Naive thymus-derived CD4-positive, alpha-beta T cell (primary cell): ENCODE measurements at regions not wholly inside any gene's neighbourhood (a gene's known extent, or its start where the extent isn't known, plus 50 kb on each side); places are given as distances from the start of the nearest gene placed in this dataset.

Experiments used
- ATAC-seq: fragments of 150-1000 bp; cut with Tn5 transposase; 2 replicates; pipeline ENCODE4 v1.10.0; 2021; ENCODE audit warnings: mild to moderate bottlenecking, moderate library complexity
- CTCF ChIA-PET: fragments of 350-600 bp; sonication (Branson Sonifier 250); formaldehyde crosslinking; loops from one replicate; lab custom pipeline; 2021; ENCODE audit warnings: antibody characterized with exemption; lab: Charles Lee
- POLR2A ChIA-PET: fragments of 350-600 bp; sonication (Branson Sonifier 250); formaldehyde crosslinking; loops from one replicate; lab custom pipeline; 2021; ENCODE audit warnings: antibody characterized with exemption, inconsistent platforms; lab: Charles Lee
- DNase-seq, 9 donors: peaks; one replicate each; pipeline versions ENCODE4 v3.0.0 to v3.0.0-alpha.2; 2020 to 2022; ENCODE audit warnings: mixed read lengths in 1 of 9
- H3K27ac ChIP-seq: one replicate; pipeline ENCODE4 v1.7.0; 2013; ENCODE audit warnings: mild to moderate bottlenecking, low read depth, low read length, moderate library complexity
- H3K27me3 ChIP-seq, 2 donors: one replicate each; pipeline ENCODE4 v1.7.0; 2013; ENCODE audit warnings: low read length in 2 of 2, mild to moderate bottlenecking in 2 of 2, moderate library complexity in 2 of 2; ENCODE audit not compliant: control insufficient read depth in 2 of 2, insufficient read depth in 2 of 2
- H3K36me3 ChIP-seq, 3 experiments: 1 replicate in 2 of 3; 2 replicates in 1 of 3; pipeline ENCODE4 v1.7.0; 2013; ENCODE audit warnings: low read length in 3 of 3, mild to moderate bottlenecking in 3 of 3, moderate library complexity in 1 of 3; ENCODE audit not compliant: insufficient read depth in 3 of 3, control insufficient read depth in 2 of 3
- H3K4me1 ChIP-seq, 2 donors: one replicate each; pipeline ENCODE4 v1.7.0; 2013; ENCODE audit warnings: low read length in 2 of 2, mild to moderate bottlenecking in 2 of 2, moderate library complexity in 1 of 2; ENCODE audit not compliant: control insufficient read depth in 2 of 2, insufficient read depth in 2 of 2
- H3K4me3 ChIP-seq: 2 replicates; pipeline ENCODE4 v1.7.0; 2013; ENCODE audit warnings: mild to moderate bottlenecking, low read length
- H3K9me3 ChIP-seq, 3 experiments: 1 replicate in 2 of 3; 2 replicates in 1 of 3; pipeline ENCODE4 v1.7.0; 2013; ENCODE audit warnings: low read length in 3 of 3; ENCODE audit not compliant: control insufficient read depth in 2 of 3
- H3K27ac Mint-ChIP-seq, 9 donors: one replicate each; pipeline ENCODE4 v1.8.0; 2020 to 2022; ENCODE audit warnings: mixed read lengths in 9 of 9, mild to moderate bottlenecking in 8 of 9, moderate library complexity in 5 of 9, inconsistent platforms in 2 of 9
- H3K27me3 Mint-ChIP-seq, 5 donors: one replicate each; pipeline ENCODE4 v1.8.0; 2021 to 2022; ENCODE audit warnings: mixed read lengths in 5 of 5, mild to moderate bottlenecking in 1 of 5
- H3K36me3 Mint-ChIP-seq, 5 donors: one replicate each; pipeline ENCODE4 v1.8.0; 2020 to 2022; ENCODE audit warnings: mixed read lengths in 5 of 5, mild to moderate bottlenecking in 3 of 5, inconsistent platforms in 1 of 5
- H3K4me1 Mint-ChIP-seq, 7 donors: one replicate each; pipeline ENCODE4 v1.8.0; 2020 to 2022; ENCODE audit warnings: mixed read lengths in 7 of 7, mild to moderate bottlenecking in 3 of 7, inconsistent platforms in 1 of 7
- H3K4me3 Mint-ChIP-seq, 10 donors: one replicate each; pipeline ENCODE4 v1.8.0; 2020 to 2022; ENCODE audit warnings: mild to moderate bottlenecking in 10 of 10, mixed read lengths in 10 of 10, moderate library complexity in 6 of 10, inconsistent platforms in 2 of 10
- H3K9me3 Mint-ChIP-seq, 11 donors: one replicate each; pipeline ENCODE4 v1.8.0; 2020 to 2022; ENCODE audit warnings: mixed read lengths in 11 of 11, mild to moderate bottlenecking in 4 of 11, inconsistent platforms in 1 of 11, moderate library complexity in 1 of 11
- intact Hi-C, 2 donors: fragments of 100-400 bp; cut with micrococcal nuclease; formaldehyde crosslinking; loops; one replicate each; pipeline ENCODE4 v1.15.1; 2023

GRCh38 chr4:175891851-175892250 is 79.8 kb upstream of the GPM6A start:
- Mint-ChIP-seq H3K9me3 (no peaks in the 10 kb centered on the region), H3K4me3 (no peak overlapping the region), H3K27ac (no peak overlapping the region), H3K36me3 (no peaks in the 10 kb centered on the region), H3K4me1 (no peaks in the 10 kb centered on the region), H3K27me3 (no peaks in the 10 kb centered on the region)
- no peaks in the 10 kb centered on the region for H3K36me3 ChIP-seq
- H3K27ac ChIP-seq = no peak overlapping the region
- CTCF ChIA-PET = no interaction called here
- POLR2A ChIA-PET = no interaction called here
- ATAC-seq = no peak
- H3K9me3 ChIP-seq = no peaks in the 10 kb centered on the region
- H3K4me1 ChIP-seq = no peaks in the 10 kb centered on the region
- H3K27me3 ChIP-seq = no peaks in the 10 kb centered on the region
- intact Hi-C loops = no loop called here
- DNase-seq = no peak
- no peak overlapping the region for H3K4me3 ChIP-seq

GRCh38 chr4:175905925-175906324 is 93.9 kb upstream of the GPM6A start:
- CTCF ChIA-PET = no interaction called here

GRCh38 chr4:175906384-175906783 is 94.3 kb upstream of the GPM6A start:
- no peak overlapping the region for H3K27ac ChIP-seq
- no peaks in the 10 kb centered on the region for H3K27me3 ChIP-seq
- no peaks in the 10 kb centered on the region for H3K4me1 ChIP-seq
- no peaks in the 10 kb centered on the region for H3K9me3 Mint-ChIP-seq
- H3K27ac Mint-ChIP-seq = no peak overlapping the region
- ChIA-PET POLR2A (no interaction called here), CTCF (no interaction called here)
- H3K4me1 Mint-ChIP-seq = no peaks in the 10 kb centered on the region
- no peaks in the 10 kb centered on the region for H3K36me3 Mint-ChIP-seq
- no peaks in the 10 kb centered on the region for H3K36me3 ChIP-seq
- no peaks in the 10 kb centered on the region for H3K27me3 Mint-ChIP-seq
- intact Hi-C loops = no loop called here
- H3K4me3 Mint-ChIP-seq = no peak overlapping the region
- H3K9me3 ChIP-seq = no peaks in the 10 kb centered on the region
- DNase-seq (no peak), ATAC-seq (no peak)
- H3K4me3 ChIP-seq = no peak overlapping the region

More at GRCh38 chr4:175905925-175906324, 93.9 kb upstream of the GPM6A start:
- Mint-ChIP-seq H3K4me3 (no peak overlapping the region), H3K27ac (no peak overlapping the region), H3K9me3 (peaks cover 0 to under 1% (median 0%) of the 10 kb centered on the region in 11 donors), H3K27me3 (no peaks in the 10 kb centered on the region), H3K36me3 (no peaks in the 10 kb centered on the region), H3K4me1 (no peaks in the 10 kb centered on the region)
- no peaks in the 10 kb centered on the region for H3K4me1 ChIP-seq
- ATAC-seq (no peak), DNase-seq (no peak)
- POLR2A ChIA-PET = no interaction called here
- no peak overlapping the region for H3K4me3 ChIP-seq
- H3K9me3 ChIP-seq = no peaks in the 10 kb centered on the region
- H3K27ac ChIP-seq = no peak overlapping the region
- H3K36me3 ChIP-seq = no peaks in the 10 kb centered on the region
- intact Hi-C loops = no loop called here
- H3K27me3 ChIP-seq = no peaks in the 10 kb centered on the region

GRCh38 chr4:175910700-175911099 is 98.6 kb upstream of the GPM6A start:
- no peaks in the 10 kb centered on the region for H3K36me3 ChIP-seq
- H3K4me3 Mint-ChIP-seq = no peak overlapping the region
- ChIA-PET CTCF (no interaction called here), POLR2A (no interaction called here)
- no peaks in the 10 kb centered on the region for H3K9me3 Mint-ChIP-seq
- DNase-seq (no peak), ATAC-seq (no peak)
- no peaks in the 10 kb centered on the region for H3K4me1 Mint-ChIP-seq
- H3K4me1 ChIP-seq = no peaks in the 10 kb centered on the region
- H3K36me3 Mint-ChIP-seq = no peaks in the 10 kb centered on the region
- no peak overlapping the region for H3K4me3 ChIP-seq
- intact Hi-C loops = no loop called here
- no peaks in the 10 kb centered on the region for H3K9me3 ChIP-seq
- H3K27me3 Mint-ChIP-seq = no peaks in the 10 kb centered on the region
- no peaks in the 10 kb centered on the region for H3K27me3 ChIP-seq
- H3K27ac ChIP-seq = no peak overlapping the region
- no peak overlapping the region for H3K27ac Mint-ChIP-seq

- no peak overlapping the region for H3K27ac Mint-ChIP-seq
- H3K9me3 ChIP-seq = no peaks in the 10 kb centered on the region
- H3K4me3 Mint-ChIP-seq = no peak overlapping the region
- H3K9me3 Mint-ChIP-seq = no peaks in the 10 kb centered on the region
- no peaks in the 10 kb centered on the region for H3K4me1 ChIP-seq
- H3K4me1 Mint-ChIP-seq = no peaks in the 10 kb centered on the region
- no peak for DNase-seq
- H3K27ac ChIP-seq = no peak overlapping the region
- intact Hi-C loops = no loop called here
- H3K27me3 ChIP-seq = no peaks in the 10 kb centered on the region
- ChIA-PET CTCF (no interaction called here), POLR2A (no interaction called here)
- ATAC-seq = no peak
- H3K27me3 Mint-ChIP-seq = peaks cover 0 to 4% (median 0%) of the 10 kb centered on the region in 5 donors
- no peaks in the 10 kb centered on the region for H3K36me3 Mint-ChIP-seq
- H3K4me3 ChIP-seq = no peak overlapping the region
- no peaks in the 10 kb centered on the region for H3K36me3 ChIP-seq
These were observed 104.7 kb upstream of the GPM6A start for GRCh38 chr4:175916626-175917351.

GRCh38 chr4:175927121-175927520 is 115.1 kb upstream of the GPM6A start:
- Mint-ChIP-seq H3K27ac (no peak overlapping the region), H3K27me3 (peaks cover 0 to 5% (median 0%) of the 10 kb centered on the region in 5 donors), H3K4me1 (no peaks in the 10 kb centered on the region), H3K36me3 (no peaks in the 10 kb centered on the region), H3K9me3 (peaks cover 0 to 5% (median 0%) of the 10 kb centered on the region in 11 donors), H3K4me3 (no peak overlapping the region)
- no peaks in the 10 kb centered on the region for H3K36me3 ChIP-seq
- no peak for ATAC-seq
- no peaks in the 10 kb centered on the region for H3K27me3 ChIP-seq
- CTCF ChIA-PET = interaction anchor here (0.6 kb wide), 1 partner anchor 9 kb away, joined by 6 read pairs; no protein-coding TSS in a partner anchor
- DNase-seq = no peak
- no peaks in the 10 kb centered on the region for H3K4me1 ChIP-seq
- no peaks in the 10 kb centered on the region for H3K9me3 ChIP-seq
- H3K27ac ChIP-seq = no peak overlapping the region
- POLR2A ChIA-PET = no interaction called here
- no peak overlapping the region for H3K4me3 ChIP-seq
- intact Hi-C loops = no loop called here

- peaks cover 0 to 3% (median 0%) of the 10 kb centered on the region in 11 donors for H3K9me3 Mint-ChIP-seq
- DNase-seq (no peak), ATAC-seq (no peak)
- H3K4me3 Mint-ChIP-seq = no peak overlapping the region
- no peak overlapping the region for H3K27ac Mint-ChIP-seq
- ChIA-PET POLR2A (no interaction called here), CTCF (no interaction called here)
- H3K4me3 ChIP-seq = no peak overlapping the region
- peaks cover 0 to 9% (median 0%) of the 10 kb centered on the region in 5 donors for H3K27me3 Mint-ChIP-seq
- no peaks in the 10 kb centered on the region for H3K36me3 ChIP-seq
- no peaks in the 10 kb centered on the region for H3K36me3 Mint-ChIP-seq
- H3K9me3 ChIP-seq = no peaks in the 10 kb centered on the region
- H3K27ac ChIP-seq = no peak overlapping the region
- H3K4me1 Mint-ChIP-seq = no peaks in the 10 kb centered on the region
- no peaks in the 10 kb centered on the region for H3K4me1 ChIP-seq
- intact Hi-C loops = no loop called here
- no peaks in the 10 kb centered on the region for H3K27me3 ChIP-seq
These were observed 117.4 kb upstream of the GPM6A start for GRCh38 chr4:175929441-175929840.
